Loucy (cell line): ENCODE measurements at regions not wholly inside any gene's neighbourhood (a gene's known extent, or its start where the extent isn't known, plus 50 kb on each side); places are given as distances from the start of the nearest gene placed in this dataset.

ENCODE experiments used
- EZH2phosphoT487 ChIP-seq: fragments of 200-600 bp; IDR thresholded peaks from 2 replicates; pipeline ENCODE4 v1.6.1; 2018; ENCODE audit warnings: antibody characterized with exemption, mild to moderate bottlenecking, moderate library complexity, borderline replicate concordance
- TF ChIP-seq, protein P1 (sequence below): fragments of 200-600 bp; sonication (generic); conservative IDR thresholded peaks from 2 replicates; pipeline ENCODE4 v1.5.1; 2014; ENCODE audit warnings: mild to moderate bottlenecking, antibody characterized with exemption, low read length

DNA sequence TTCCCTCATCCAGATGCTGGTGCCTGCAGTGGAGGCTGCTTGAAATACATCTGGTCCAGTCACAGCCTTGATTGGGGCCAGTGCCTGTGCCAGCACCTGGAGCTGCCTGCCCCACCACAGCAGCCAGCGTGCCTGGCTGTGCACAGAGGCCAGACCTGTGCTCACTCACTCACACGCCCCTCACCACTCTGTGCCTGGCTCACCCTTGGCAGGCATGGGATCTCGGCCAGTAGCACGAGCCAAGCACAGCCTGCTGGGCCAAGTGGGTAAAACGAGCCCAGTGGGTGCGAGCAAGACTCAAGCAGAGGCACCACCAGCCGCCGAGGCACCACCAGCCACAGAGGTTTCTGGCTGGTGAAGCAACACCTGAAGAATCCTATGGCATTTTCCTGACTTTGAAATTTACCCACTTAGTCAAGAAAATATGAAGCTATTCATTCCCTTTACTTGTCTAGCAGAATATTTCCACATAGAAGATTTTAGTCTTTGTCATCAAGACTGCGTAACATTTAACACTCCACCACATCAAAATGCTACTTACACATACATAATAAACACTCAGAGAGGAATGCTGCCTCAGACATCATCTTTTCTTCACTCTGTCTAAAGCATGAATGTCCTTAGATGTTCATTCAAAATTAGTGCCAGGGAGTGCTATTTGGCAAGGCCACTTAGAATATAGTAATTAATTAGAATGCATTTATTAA, 424.3 kb upstream of the FAT3 start:
- TF ChIP-seq, protein P1, sequence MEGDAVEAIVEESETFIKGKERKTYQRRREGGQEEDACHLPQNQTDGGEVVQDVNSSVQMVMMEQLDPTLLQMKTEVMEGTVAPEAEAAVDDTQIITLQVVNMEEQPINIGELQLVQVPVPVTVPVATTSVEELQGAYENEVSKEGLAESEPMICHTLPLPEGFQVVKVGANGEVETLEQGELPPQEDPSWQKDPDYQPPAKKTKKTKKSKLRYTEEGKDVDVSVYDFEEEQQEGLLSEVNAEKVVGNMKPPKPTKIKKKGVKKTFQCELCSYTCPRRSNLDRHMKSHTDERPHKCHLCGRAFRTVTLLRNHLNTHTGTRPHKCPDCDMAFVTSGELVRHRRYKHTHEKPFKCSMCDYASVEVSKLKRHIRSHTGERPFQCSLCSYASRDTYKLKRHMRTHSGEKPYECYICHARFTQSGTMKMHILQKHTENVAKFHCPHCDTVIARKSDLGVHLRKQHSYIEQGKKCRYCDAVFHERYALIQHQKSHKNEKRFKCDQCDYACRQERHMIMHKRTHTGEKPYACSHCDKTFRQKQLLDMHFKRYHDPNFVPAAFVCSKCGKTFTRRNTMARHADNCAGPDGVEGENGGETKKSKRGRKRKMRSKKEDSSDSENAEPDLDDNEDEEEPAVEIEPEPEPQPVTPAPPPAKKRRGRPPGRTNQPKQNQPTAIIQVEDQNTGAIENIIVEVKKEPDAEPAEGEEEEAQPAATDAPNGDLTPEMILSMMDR = no peak
- TF ChIP-seq EZH2phosphoT487 = no peak
